Tibial nerve (tissue), 3 donors: ENCODE measurements at regions not wholly inside any gene's neighbourhood (a gene's known extent, or its start where the extent isn't known, plus 50 kb on each side); places are given as distances from the start of the nearest gene placed in this dataset.

ENCODE experiments used
- POLR2A ChIP-seq, 2 donors: fragments of 450-650 bp; IDR thresholded peaks; one replicate each; pipeline ENCODE4 v1.6.1; 2017; ENCODE audit warnings: antibody characterized with exemption in 2 of 2, mild to moderate bottlenecking in 2 of 2, moderate library complexity in 2 of 2
- TF ChIP-seq, protein P1 (sequence below), 5 experiments: fragments of 200-600 bp in 3 of 5; fragments of 450-650 bp in 2 of 5; sonication (generic) in 3 of 5; IDR thresholded peaks; one replicate each; pipeline ENCODE4 v1.5.1; 2016 to 2019; ENCODE audit warnings: antibody characterized with exemption in 5 of 5, mild to moderate bottlenecking in 3 of 5, moderate library complexity in 2 of 5

DNA sequence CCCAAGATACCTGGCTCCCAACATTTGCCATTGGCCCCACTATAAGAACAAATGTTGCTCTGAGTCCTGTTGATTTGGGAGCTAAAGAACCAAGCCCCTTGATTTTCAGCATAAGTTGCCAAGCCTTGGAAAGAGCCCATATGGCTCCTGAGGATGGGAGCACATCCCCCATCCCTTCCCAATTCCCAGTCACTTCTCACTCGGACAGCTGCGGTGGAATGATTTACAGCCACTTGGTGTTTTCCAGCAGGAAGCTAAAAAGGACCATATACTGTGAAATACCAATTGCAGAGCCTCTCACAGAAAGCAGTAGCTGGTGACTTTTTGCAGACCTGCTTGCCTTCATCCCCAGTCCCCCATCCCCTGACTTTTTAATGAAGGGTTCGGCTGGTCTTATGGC lies 524.6 kb downstream of the GRIN2A start:
- TF ChIP-seq POLR2A (IDR thresholded peaks at IDR 0.05), result no peak
- TF ChIP-seq, protein P1, sequence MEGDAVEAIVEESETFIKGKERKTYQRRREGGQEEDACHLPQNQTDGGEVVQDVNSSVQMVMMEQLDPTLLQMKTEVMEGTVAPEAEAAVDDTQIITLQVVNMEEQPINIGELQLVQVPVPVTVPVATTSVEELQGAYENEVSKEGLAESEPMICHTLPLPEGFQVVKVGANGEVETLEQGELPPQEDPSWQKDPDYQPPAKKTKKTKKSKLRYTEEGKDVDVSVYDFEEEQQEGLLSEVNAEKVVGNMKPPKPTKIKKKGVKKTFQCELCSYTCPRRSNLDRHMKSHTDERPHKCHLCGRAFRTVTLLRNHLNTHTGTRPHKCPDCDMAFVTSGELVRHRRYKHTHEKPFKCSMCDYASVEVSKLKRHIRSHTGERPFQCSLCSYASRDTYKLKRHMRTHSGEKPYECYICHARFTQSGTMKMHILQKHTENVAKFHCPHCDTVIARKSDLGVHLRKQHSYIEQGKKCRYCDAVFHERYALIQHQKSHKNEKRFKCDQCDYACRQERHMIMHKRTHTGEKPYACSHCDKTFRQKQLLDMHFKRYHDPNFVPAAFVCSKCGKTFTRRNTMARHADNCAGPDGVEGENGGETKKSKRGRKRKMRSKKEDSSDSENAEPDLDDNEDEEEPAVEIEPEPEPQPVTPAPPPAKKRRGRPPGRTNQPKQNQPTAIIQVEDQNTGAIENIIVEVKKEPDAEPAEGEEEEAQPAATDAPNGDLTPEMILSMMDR (IDR thresholded peaks at IDR 0.05), result no peak
